ENCODE measurements at regions not wholly inside any gene's neighbourhood (a gene's known extent, or its start where the extent isn't known, plus 50 kb on each side); places are given as distances from the start of the nearest gene placed in this dataset.

GRCh38 chr13:48891586-48891985 is 84.1 kb upstream of the FNDC3A start:
- DNase-seq (ENCODE audit: low spot score), result no peak

GRCh38 chr13:48892053-48892687 is 83.5 kb upstream of the FNDC3A start:
- no peak for DNase-seq (ENCODE audit: low spot score)

DNA sequence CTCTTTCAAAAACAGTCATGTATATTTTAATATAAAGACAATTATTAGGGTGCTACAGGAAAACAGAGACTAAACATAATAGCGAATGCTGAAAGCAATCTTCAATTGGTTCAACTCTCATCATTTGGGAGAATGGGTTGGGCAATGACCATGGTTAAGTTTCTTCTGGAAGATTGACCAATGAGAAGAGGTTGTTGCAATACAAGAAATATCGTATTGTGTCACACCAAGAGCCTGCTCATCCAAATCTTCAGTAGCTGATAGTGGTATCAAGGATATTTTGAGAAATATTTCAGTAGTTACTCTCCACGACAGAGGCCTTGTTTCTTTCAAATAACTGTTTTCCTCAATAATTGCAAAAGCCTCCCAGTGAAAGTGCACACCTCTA is 83.0 kb upstream of the FNDC3A start:
- DNase-seq (ENCODE audit: low spot score), result no peak

GRCh38 chr13:48896312-48896711 is 79.4 kb upstream of the FNDC3A start:
- no peak for DNase-seq (ENCODE audit: low spot score)

GRCh38 chr13:48901781-48902180 is 73.9 kb upstream of the FNDC3A start:
- no peak for DNase-seq (ENCODE audit: low spot score)

DNA sequence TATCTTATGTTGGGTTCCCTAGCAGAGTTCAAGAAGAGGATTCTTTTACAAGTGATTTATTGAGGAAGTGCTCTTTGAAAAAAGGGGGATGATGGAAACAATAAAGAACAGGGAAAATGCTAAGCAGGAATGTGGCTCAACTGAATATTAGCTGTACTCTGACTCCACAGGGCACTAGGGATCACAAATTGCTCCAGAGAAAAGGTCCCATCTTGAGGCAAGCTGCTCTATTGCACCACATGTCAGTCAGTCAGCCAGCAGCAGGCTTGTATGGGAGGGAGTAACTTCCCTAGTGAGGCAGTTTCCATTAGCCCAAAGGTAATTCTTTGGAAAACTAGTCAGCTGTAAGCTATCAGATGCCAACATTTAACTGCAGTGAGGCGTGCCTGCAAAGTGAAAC is 73.3 kb upstream of the FNDC3A start:
- peak; percentile 1 for DNase-seq (ENCODE audit: low spot score)

- no peak for DNase-seq (ENCODE audit: low spot score)
These were observed 70.9 kb upstream of the FNDC3A start for GRCh38 chr13:48904668-48905290.

DNA sequence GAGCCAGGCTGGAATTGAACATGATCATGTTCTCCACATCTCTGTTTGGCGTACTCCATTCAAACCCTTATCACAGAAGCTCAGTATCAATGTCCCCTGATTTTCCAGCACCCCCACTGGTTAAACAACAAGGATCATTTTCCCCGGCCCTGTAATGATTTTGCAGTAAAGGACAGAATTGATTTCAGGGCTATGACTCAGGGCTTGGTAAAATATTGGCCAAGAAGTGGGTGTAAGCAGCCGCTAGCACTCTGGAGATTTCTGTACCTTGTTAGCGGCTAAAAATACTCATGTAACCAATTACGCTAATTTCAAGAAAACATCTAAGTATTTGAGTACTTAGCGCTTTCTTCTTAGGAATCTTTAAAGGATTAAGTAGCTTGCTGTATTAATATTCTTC is 69.5 kb upstream of the FNDC3A start:
- DNase-seq (ENCODE audit: low spot score), result no peak

DNA sequence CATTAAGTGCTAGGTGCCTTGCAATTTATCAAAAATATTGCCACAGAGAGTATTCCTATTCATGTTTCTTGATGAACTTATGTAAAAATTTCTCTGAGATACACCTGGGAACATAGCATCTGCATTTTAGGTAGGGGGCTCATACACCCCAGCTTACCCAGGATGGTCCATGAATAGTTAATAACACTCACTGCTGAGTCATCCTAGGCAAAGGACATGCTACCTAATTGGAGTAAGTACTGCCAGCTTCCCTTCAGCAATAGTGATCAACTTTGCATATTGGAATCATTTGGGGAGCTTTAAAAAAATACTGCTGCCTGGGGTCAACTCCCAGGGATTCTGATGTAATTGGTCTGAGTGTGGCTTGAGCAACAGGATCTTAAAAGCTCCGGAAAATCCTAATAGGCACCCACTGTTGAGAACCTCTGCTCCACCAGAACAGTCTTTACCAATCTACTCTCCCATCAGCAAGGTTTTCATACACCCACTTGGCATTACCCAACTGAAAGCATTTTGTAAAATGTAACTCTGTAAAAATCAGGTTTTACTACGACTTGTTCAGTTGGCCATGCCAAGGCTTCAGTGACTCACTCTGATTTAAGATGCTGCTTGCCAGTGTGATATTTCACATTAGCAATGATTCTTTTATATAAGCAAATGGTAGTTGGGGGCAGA is 67.2 kb upstream of the FNDC3A start:
- no peak for DNase-seq (ENCODE audit: low spot score)

DNA sequence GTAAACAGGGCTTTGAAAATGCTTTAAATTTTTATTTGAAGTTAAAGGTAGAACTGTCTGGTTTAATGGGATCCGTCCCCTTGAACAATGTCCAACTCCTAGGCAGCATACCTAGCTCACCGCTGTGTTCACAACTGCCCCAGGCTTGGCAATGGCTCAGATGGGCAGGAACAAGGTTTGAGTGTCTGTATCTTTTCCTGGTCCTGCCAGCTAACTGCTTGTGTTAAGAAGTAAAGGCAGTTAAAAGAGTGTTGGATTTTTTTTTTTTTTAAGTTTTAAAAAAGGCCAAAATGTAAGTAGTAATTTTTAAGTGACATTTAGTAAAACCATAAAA is 66.7 kb upstream of the FNDC3A start:
- no peak for DNase-seq (ENCODE audit: low spot score)

- no peak for DNase-seq (ENCODE audit: low spot score)
These were observed 65.0 kb upstream of the FNDC3A start for GRCh38 chr13:48910686-48911085.

DNA sequence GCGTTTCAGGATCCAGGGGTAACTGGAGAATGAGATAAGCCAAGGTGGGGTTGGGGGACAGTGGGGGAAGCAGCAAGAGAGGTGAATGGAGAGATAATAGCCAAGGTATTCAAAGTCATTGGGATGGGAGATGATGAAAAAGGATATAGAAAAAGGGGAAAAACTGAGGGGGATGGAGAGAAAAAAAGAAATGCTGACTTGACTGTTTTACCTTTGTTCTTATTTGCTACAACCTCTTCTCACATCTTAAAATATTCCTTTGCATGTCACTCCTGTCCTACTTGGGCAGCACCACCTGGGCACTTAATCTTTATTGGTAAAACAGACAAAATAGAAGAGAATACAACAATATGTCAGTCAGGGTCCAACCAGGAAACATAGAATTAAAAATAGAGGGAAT is 56.0 kb upstream of the FNDC3A start:
- no peak for DNase-seq (ENCODE audit: low spot score)

DNA sequence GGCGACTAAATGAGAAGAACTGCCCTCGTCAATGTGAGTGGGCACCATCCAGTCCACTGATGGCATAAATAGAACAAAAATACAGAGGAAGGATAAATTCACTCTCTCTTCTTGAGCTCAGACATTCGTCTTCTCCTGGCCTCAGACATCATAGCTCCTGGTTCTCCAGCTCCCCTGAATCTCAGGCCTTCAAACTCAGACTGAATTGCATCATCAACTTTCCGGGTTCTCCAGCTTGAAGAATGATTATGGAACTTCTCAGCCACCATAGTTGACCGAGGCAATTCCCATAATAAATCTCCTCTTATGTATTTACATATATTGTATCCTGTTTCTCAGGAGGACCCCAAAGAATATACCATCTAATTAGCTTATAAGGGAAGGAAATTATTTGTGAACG is 55.0 kb upstream of the FNDC3A start:
- no peak for DNase-seq (ENCODE audit: low spot score)

DNA sequence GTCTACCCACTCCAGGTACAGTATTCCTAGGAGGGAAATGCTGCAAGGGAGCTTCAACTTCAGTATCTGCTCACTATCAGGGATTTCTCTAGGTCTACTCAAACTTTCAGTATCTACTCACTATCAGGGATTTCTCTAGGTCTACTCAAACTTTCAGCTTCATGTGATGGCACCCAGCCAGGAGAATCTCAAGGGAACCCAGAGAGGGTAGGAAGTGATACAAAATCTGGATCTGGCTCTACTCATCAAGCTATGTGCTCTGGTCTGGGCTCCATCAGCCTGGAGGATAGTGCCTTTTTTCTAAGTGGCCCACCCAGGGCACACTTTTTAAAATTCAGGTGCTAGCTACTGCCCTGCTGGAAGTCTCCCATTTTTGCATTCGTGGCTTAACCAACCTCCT is 52.3 kb upstream of the FNDC3A start:
- DNase-seq (ENCODE audit: low spot score), result no peak

- DNase-seq (ENCODE audit: low spot score), result no peak
These were observed 50.7 kb upstream of the FNDC3A start for GRCh38 chr13:48925001-48925400.
